Right atrium auricular region (tissue), 2 donors: ENCODE measurements at regions not wholly inside any gene's neighbourhood (a gene's known extent, or its start where the extent isn't known, plus 50 kb on each side); places are given as distances from the start of the nearest gene placed in this dataset.
"Not testable (repeated sequence)": the region's sequence is repeated elsewhere in the genome, so short reads cannot be mapped to it uniquely, and the experiment has no call there.

ENCODE experiments used
- DNase-seq: peaks from one replicate; pipeline ENCODE4 v3.0.0-alpha.2; 2019; ENCODE audit warnings: low spot score
- H3K27ac ChIP-seq, 2 donors: fragments of 200-600 bp; sonication (generic); 1 replicate in 1 of 2; 2 replicates in 1 of 2; pipeline ENCODE4 v1.5.1; 2016 to 2019
- H3K27me3 ChIP-seq, 2 donors: fragments of 200-600 bp; sonication (generic); one replicate each; pipeline versions ENCODE4 v1.5.1 to v1.6.0; 2017 to 2019
- H3K36me3 ChIP-seq: fragments of 200-600 bp; sonication (generic); one replicate; pipeline ENCODE4 v1.5.1; 2016
- H3K4me1 ChIP-seq, 2 donors: fragments of 200-600 bp; sonication (generic); one replicate each; pipeline versions ENCODE4 v1.5.1 to v1.6.0; 2017 to 2019
- H3K4me3 ChIP-seq, 2 donors: fragments of 200-600 bp; sonication (generic); 1 replicate in 1 of 2; 2 replicates in 1 of 2; pipeline ENCODE4 v1.5.1; 2017 to 2019; ENCODE audit warnings: mild to moderate bottlenecking in 1 of 2, moderate library complexity in 1 of 2
- H3K9me3 ChIP-seq, 2 donors: fragments of 200-600 bp; sonication (generic); one replicate each; pipeline ENCODE4 v1.5.1; 2019
- CTCF ChIP-seq, 2 donors: fragments of 200-600 bp; sonication (generic); IDR thresholded peaks; one replicate each; pipeline ENCODE4 v1.5.1; 2019; ENCODE audit warnings: antibody characterized with exemption in 2 of 2

DNA sequence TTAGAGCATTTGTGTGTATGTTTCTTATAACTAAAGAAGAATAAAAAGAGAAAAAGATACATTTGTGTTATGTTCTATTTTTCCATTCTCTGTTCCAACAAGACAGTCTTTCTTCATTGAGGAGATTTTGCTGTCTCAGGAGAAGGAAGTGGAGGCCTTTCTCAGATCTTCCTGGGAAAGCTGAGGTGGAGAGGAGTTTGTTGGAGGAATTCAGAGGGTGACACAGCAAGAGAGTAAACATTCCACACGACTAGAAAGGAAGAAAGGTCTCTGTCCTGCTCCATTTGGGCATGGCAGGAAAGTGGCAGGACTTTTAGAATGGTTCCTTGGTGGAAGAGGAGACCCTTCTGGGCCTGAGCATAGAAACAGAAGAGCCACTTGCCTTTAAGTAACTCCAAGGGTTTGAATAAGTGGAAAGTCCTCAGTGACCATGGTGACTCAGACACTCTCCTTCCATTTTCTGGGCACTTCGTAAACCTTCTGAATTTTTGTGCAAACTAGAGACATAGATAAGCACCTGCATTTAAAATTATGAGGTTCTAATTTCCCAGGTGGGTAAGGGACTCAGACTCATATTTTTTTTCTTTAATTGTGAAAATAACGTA is 52.3 kb upstream of the COL5A2 start:
- no peak for DNase-seq
- H3K4me1 ChIP-seq: no peaks in the 10 kb centered on the region
- H3K27ac ChIP-seq: no peak overlapping the region
- TF ChIP-seq CTCF (IDR thresholded peaks at IDR 0.05): no peak
- no peak overlapping the region for H3K4me3 ChIP-seq
- H3K27me3 ChIP-seq: no peaks in the 10 kb centered on the region
- H3K36me3 ChIP-seq: no peaks in the 10 kb centered on the region
- no peaks in the 10 kb centered on the region for H3K9me3 ChIP-seq

GRCh38 chr2:189232759-189233406 is 53.3 kb upstream of the COL5A2 start:
- Histone ChIP-seq H3K27me3 (no peaks in the 10 kb centered on the region), H3K4me1 (no peaks in the 10 kb centered on the region), H3K27ac (no peak overlapping the region), H3K9me3 (no peaks in the 10 kb centered on the region), H3K4me3 (no peak overlapping the region), H3K36me3 (no peaks in the 10 kb centered on the region)
- TF ChIP-seq CTCF (IDR thresholded peaks at IDR 0.05): no peak
- no peak for DNase-seq

GRCh38 chr2:189233527-189233926 is 54.0 kb upstream of the COL5A2 start:
- H3K27me3 ChIP-seq: no peaks in the 10 kb centered on the region
- H3K27ac ChIP-seq: no peak overlapping the region
- no peaks in the 10 kb centered on the region for H3K9me3 ChIP-seq
- H3K4me1 ChIP-seq: no peaks in the 10 kb centered on the region
- no peak for TF ChIP-seq CTCF (IDR thresholded peaks at IDR 0.05)
- no peaks in the 10 kb centered on the region for H3K36me3 ChIP-seq
- no peak for DNase-seq
- H3K4me3 ChIP-seq: no peak overlapping the region

DNA sequence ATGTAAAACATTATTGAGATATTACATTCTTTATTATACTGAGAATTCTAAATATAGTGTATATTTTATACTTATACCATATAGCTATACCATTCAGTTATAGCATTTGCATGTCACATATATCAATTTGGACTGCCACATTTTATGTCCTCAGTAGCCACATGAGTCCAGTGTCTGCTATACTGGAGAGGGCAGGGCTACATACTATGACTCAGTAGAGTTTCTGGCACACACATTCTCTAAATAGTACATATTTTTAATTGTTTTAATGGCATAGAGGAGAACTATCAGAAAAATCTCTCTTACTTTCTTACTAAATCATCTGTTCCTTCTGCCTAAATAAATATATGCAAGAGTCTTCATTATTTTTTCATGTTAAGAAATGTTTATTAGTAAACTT is 55.4 kb upstream of the COL5A2 start:
- H3K27me3 ChIP-seq: no peaks in the 10 kb centered on the region
- no peaks in the 10 kb centered on the region for H3K9me3 ChIP-seq
- TF ChIP-seq CTCF (IDR thresholded peaks at IDR 0.05): no peak
- H3K27ac ChIP-seq: no peak overlapping the region
- DNase-seq: no peak
- H3K36me3 ChIP-seq: no peaks in the 10 kb centered on the region
- no peaks in the 10 kb centered on the region for H3K4me1 ChIP-seq
- no peak overlapping the region for H3K4me3 ChIP-seq

DNA sequence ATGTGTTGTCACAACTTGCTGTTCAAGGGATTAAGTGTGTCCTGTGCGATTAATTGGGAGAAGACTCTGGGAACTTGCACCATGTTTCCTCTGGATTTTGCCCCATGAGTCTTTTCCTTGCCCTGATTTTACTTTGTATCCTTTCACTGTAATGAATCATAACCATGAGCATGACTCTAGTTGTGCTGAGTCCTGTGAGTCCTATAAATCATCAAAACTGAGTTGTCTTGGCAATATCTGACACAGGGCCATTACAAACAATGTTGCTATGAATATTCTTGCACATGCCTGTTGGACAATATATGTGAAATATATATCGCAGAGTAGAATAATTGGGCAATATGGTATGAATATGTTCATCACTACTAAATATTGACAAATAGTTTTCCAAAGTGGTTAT is 56.5 kb upstream of the COL5A2 start:
- Histone ChIP-seq H3K36me3 (no peaks in the 10 kb centered on the region), H3K27ac (no peak overlapping the region), H3K4me1 (no peaks in the 10 kb centered on the region), H3K4me3 (no peak overlapping the region), H3K27me3 (no peaks in the 10 kb centered on the region), H3K9me3 (no peaks in the 10 kb centered on the region)
- no peak for TF ChIP-seq CTCF (IDR thresholded peaks at IDR 0.05)
- no peak for DNase-seq

- no peak for DNase-seq
- Histone ChIP-seq H3K4me3 (no peak overlapping the region), H3K9me3 (no peaks in the 10 kb centered on the region), H3K27ac (no peak overlapping the region), H3K4me1 (no peaks in the 10 kb centered on the region), H3K27me3 (no peaks in the 10 kb centered on the region), H3K36me3 (no peaks in the 10 kb centered on the region)
- no peak for TF ChIP-seq CTCF (IDR thresholded peaks at IDR 0.05)
These were observed 59.3 kb upstream of the COL5A2 start for GRCh38 chr2:189238903-189239302.

DNA sequence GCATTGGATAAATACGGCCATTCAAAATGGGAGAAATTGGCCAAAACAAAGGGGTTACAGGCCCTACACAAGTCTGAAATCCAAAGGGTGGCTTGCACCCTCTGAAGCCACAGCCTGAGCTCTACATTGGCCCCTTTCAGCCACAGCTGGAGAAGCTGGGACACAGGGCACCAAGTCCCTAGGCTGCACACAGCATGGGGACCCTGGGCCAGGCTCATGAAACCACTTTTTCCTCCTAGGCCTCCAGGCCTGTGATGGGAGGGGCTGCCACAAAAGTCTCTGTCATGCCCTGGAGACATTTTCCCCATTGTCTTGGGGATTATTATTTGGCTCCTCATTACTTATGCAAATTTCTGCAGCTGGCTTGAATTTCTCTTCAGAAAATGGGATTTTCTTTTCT is 64.3 kb upstream of the COL5A2 start:
- not testable (repeated sequence) for H3K27me3 ChIP-seq, H3K4me1 ChIP-seq, H3K27ac ChIP-seq, H3K36me3 ChIP-seq, DNase-seq, H3K9me3 ChIP-seq, H3K4me3 ChIP-seq
